ENCODE measurements at regions not wholly inside any gene's neighbourhood (a gene's known extent, or its start where the extent isn't known, plus 50 kb on each side); places are given as distances from the start of the nearest gene placed in this dataset.

GRCh38 chr11:115939731-115940421, 435.7 kb upstream of the CADM1 start:
- no peaks in the 10 kb centered on the region for H3K9me2 ChIP-seq (ENCODE audit: low read depth, low read length)
- no peak overlapping the region for H3K4me3 ChIP-seq (ENCODE audit: low read depth, low read length, poor library complexity, severe bottlenecking)
- H3K4me2 ChIP-seq (ENCODE audit: low read length): no peak overlapping the region
- no peaks in the 10 kb centered on the region for H3F3A ChIP-seq (ENCODE audit: insufficient read depth, low read length)
- H3K36me3 ChIP-seq (ENCODE audit: insufficient read depth, low read length): no peaks in the 10 kb centered on the region
- no peak overlapping the region for H3K27ac ChIP-seq (ENCODE audit: low read depth, low read length, poor library complexity, severe bottlenecking)
- no peak overlapping the region for H3K9ac ChIP-seq (ENCODE audit: low read length)
- TF ChIP-seq EZH2 (IDR thresholded peaks at IDR 0.05; ENCODE audit: borderline replicate concordance, low read length) (no peak), CTCF (IDR thresholded peaks at IDR 0.05; ENCODE audit: low read length) (no peak)
- no peak overlapping the region for H2AFZ ChIP-seq (ENCODE audit: low read length)
- H3K27me3 ChIP-seq (ENCODE audit: insufficient read depth, low read length): no peaks in the 10 kb centered on the region
- no peaks in the 10 kb centered on the region for H3K79me2 ChIP-seq (ENCODE audit: insufficient read depth, low read length)
- no peaks in the 10 kb centered on the region for H3K9me3 ChIP-seq (ENCODE audit: low read length)
- no peaks in the 10 kb centered on the region for H4K20me1 ChIP-seq (ENCODE audit: insufficient read depth, low read length)
- H3K4me1 ChIP-seq (ENCODE audit: insufficient read depth, low read length, severe bottlenecking): no peaks in the 10 kb centered on the region

GRCh38 chr11:115939104-115939730, 435.0 kb upstream of the CADM1 start:
- no peak for TF ChIP-seq CTCF (IDR thresholded peaks at IDR 0.05; ENCODE audit: low read length)
- no peak for TF ChIP-seq EZH2 (IDR thresholded peaks at IDR 0.05; ENCODE audit: borderline replicate concordance, low read length)
- no peak overlapping the region for H2AFZ ChIP-seq (ENCODE audit: low read length)
- no peak overlapping the region for H3K4me2 ChIP-seq (ENCODE audit: low read length)
- H3K27ac ChIP-seq (ENCODE audit: low read depth, low read length, poor library complexity, severe bottlenecking): no peak overlapping the region
- no peak overlapping the region for H3K9ac ChIP-seq (ENCODE audit: low read length)
- no peaks in the 10 kb centered on the region for H3K4me1 ChIP-seq (ENCODE audit: insufficient read depth, low read length, severe bottlenecking)
- no peaks in the 10 kb centered on the region for H3K36me3 ChIP-seq (ENCODE audit: insufficient read depth, low read length)
- no peaks in the 10 kb centered on the region for H3F3A ChIP-seq (ENCODE audit: insufficient read depth, low read length)
- H3K4me3 ChIP-seq (ENCODE audit: low read depth, low read length, poor library complexity, severe bottlenecking): no peak overlapping the region
- no peaks in the 10 kb centered on the region for H3K79me2 ChIP-seq (ENCODE audit: insufficient read depth, low read length)
- no peaks in the 10 kb centered on the region for H3K9me3 ChIP-seq (ENCODE audit: low read length)
- H3K9me2 ChIP-seq (ENCODE audit: low read depth, low read length): no peaks in the 10 kb centered on the region
- H3K27me3 ChIP-seq (ENCODE audit: insufficient read depth, low read length): no peaks in the 10 kb centered on the region
- H4K20me1 ChIP-seq (ENCODE audit: insufficient read depth, low read length): no peaks in the 10 kb centered on the region

- H3K4me2 ChIP-seq (ENCODE audit: low read length): no peak overlapping the region
- H3K27ac ChIP-seq (ENCODE audit: low read depth, low read length, poor library complexity, severe bottlenecking): no peak overlapping the region
- H4K20me1 ChIP-seq (ENCODE audit: insufficient read depth, low read length): no peaks in the 10 kb centered on the region
Measured at GRCh38 chr11:115933564-115933963, 429.3 kb upstream of the CADM1 start.

More at GRCh38 chr11:115933564-115933963, 429.3 kb upstream of the CADM1 start:
- H3K36me3 ChIP-seq (ENCODE audit: insufficient read depth, low read length): no peaks in the 10 kb centered on the region
- H3K4me1 ChIP-seq (ENCODE audit: insufficient read depth, low read length, severe bottlenecking): no peaks in the 10 kb centered on the region
- H3K9me3 ChIP-seq (ENCODE audit: low read length): no peaks in the 10 kb centered on the region
- no peaks in the 10 kb centered on the region for H3F3A ChIP-seq (ENCODE audit: insufficient read depth, low read length)
- H3K9me2 ChIP-seq (ENCODE audit: low read depth, low read length): no peaks in the 10 kb centered on the region
- no peak overlapping the region for H3K4me3 ChIP-seq (ENCODE audit: low read depth, low read length, poor library complexity, severe bottlenecking)
- H3K9ac ChIP-seq (ENCODE audit: low read length): no peak overlapping the region
- TF ChIP-seq CTCF (IDR thresholded peaks at IDR 0.05; ENCODE audit: low read length) (no peak), EZH2 (IDR thresholded peaks at IDR 0.05; ENCODE audit: borderline replicate concordance, low read length) (no peak)
- H3K27me3 ChIP-seq (ENCODE audit: insufficient read depth, low read length): no peaks in the 10 kb centered on the region
- no peak overlapping the region for H2AFZ ChIP-seq (ENCODE audit: low read length)
- no peaks in the 10 kb centered on the region for H3K79me2 ChIP-seq (ENCODE audit: insufficient read depth, low read length)

Data from OCI-LY1 (cell line).